Activated CD4-positive, alpha-beta T cell treated with anti-CD3 and anti-CD28 coated beads for 36 hours (primary cell): ENCODE measurements at regions not wholly inside any gene's neighbourhood (a gene's known extent, or its start where the extent isn't known, plus 50 kb on each side); places are given as distances from the start of the nearest gene placed in this dataset.

Source experiments
- ATAC-seq: fragments of 200-7000 bp; cut with Tn5 transposase; one replicate; pipeline ENCODE4 v1.10.0; 2021; ENCODE audit warnings: mild to moderate bottlenecking, moderate library complexity
- CTCF ChIA-PET: fragments of 350-600 bp; sonication (Branson Sonifier 250); formaldehyde crosslinking; loops from one replicate; lab custom pipeline; 2021; ENCODE audit warnings: antibody characterized with exemption; lab: Charles Lee
- POLR2A ChIA-PET: fragments of 350-600 bp; sonication (Branson Sonifier 250); formaldehyde crosslinking; loops from one replicate; lab custom pipeline; 2021; ENCODE audit warnings: antibody characterized with exemption, inconsistent platforms; lab: Charles Lee
- DNase-seq: peaks from one replicate; pipeline ENCODE4 v3.0.0-alpha.2; 2020
- H3K27ac Mint-ChIP-seq: one replicate; pipeline ENCODE4 v1.8.0; 2021; ENCODE audit warnings: mixed read lengths
- H3K27me3 Mint-ChIP-seq: one replicate; pipeline ENCODE4 v1.8.0; 2021; ENCODE audit warnings: mixed read lengths
- H3K36me3 Mint-ChIP-seq: one replicate; pipeline ENCODE4 v1.8.0; 2021; ENCODE audit warnings: low read depth, mixed read lengths
- H3K4me1 Mint-ChIP-seq: one replicate; pipeline ENCODE4 v1.8.0; 2021; ENCODE audit warnings: mixed read lengths
- H3K4me3 Mint-ChIP-seq: one replicate; pipeline ENCODE4 v1.8.0; 2021; ENCODE audit warnings: mild to moderate bottlenecking, moderate library complexity, mixed read lengths
- H3K9me3 Mint-ChIP-seq: one replicate; pipeline ENCODE4 v1.8.0; 2021; ENCODE audit warnings: low read depth, mixed read lengths
- intact Hi-C, 2 experiments: fragments of 100-400 bp; cut with DNase I in 1 of 2; cut with micrococcal nuclease in 1 of 2; formaldehyde crosslinking; loops; one replicate each; pipeline versions ENCODE4 v1.14.2 to v1.15.1; 2022 to 2024; cut with DNase I, micrococcal nuclease

GRCh38 chr11:119540370-119541125 lies 117.6 kb upstream of the THY1 start:
- POLR2A ChIA-PET, result no interaction called here
- Mint-ChIP-seq H3K4me3 (no peak overlapping the region), H3K27ac (no peak overlapping the region)

GRCh38 chr11:119539583-119539982 lies 116.6 kb upstream of the THY1 start:
- Mint-ChIP-seq H3K4me1 (no peaks in the 10 kb centered on the region), H3K4me3 (no peak overlapping the region), H3K27ac (no peak overlapping the region), H3K36me3 (no peaks in the 10 kb centered on the region), H3K9me3 (no peaks in the 10 kb centered on the region), H3K27me3 (peaks cover 7% of the 10 kb centered on the region)
- DNase-seq, result no peak
- no peak for ATAC-seq
- CTCF ChIA-PET, result no interaction called here
- POLR2A ChIA-PET, result no interaction called here
- intact Hi-C loops, result no loop called here

More at GRCh38 chr11:119540370-119541125, 117.6 kb upstream of the THY1 start:
- H3K36me3 Mint-ChIP-seq, result no peaks in the 10 kb centered on the region
- intact Hi-C loops, result no loop called here
- DNase-seq, result no peak
- CTCF ChIA-PET, result interaction anchor here (0.6 kb wide), 1 partner anchor 14 kb away, joined by 3 read pairs; no protein-coding TSS in a partner anchor
- no peaks in the 10 kb centered on the region for H3K4me1 Mint-ChIP-seq
- H3K9me3 Mint-ChIP-seq, result no peaks in the 10 kb centered on the region
- no peak for ATAC-seq
- H3K27me3 Mint-ChIP-seq, result peaks cover 5% of the 10 kb centered on the region

- DNase-seq, result no peak
- ChIA-PET POLR2A (no interaction called here), CTCF (interaction anchor here (0.7 kb wide), 1 partner anchor 191 kb away, joined by 4 read pairs; no protein-coding TSS in a partner anchor)
- Mint-ChIP-seq H3K4me1 (no peaks in the 10 kb centered on the region), H3K4me3 (no peak overlapping the region), H3K27me3 (peaks cover 11% of the 10 kb centered on the region), H3K27ac (no peak overlapping the region), H3K9me3 (no peaks in the 10 kb centered on the region), H3K36me3 (no peaks in the 10 kb centered on the region)
- intact Hi-C loops, result no loop called here
- no peak for ATAC-seq
Measured at GRCh38 chr11:119538753-119539152, 115.8 kb upstream of the THY1 start.

- no peaks in the 10 kb centered on the region for H3K4me1 Mint-ChIP-seq
- no peak for ATAC-seq
Measured at GRCh38 chr11:119537306-119538253, 114.6 kb upstream of the THY1 start.

GRCh38 chr11:119536801-119537200 lies 113.8 kb upstream of the THY1 start:
- ChIA-PET POLR2A (no interaction called here), CTCF (interaction anchor here (0.7 kb wide), 1 partner anchor 510 kb away, joined by 3 read pairs; no protein-coding TSS in a partner anchor)
- no peak for ATAC-seq

More at GRCh38 chr11:119537306-119538253, 114.6 kb upstream of the THY1 start:
- intact Hi-C loops, result no loop called here
- Mint-ChIP-seq H3K4me3 (no peak overlapping the region), H3K27me3 (peaks cover 16% of the 10 kb centered on the region), H3K27ac (no peak overlapping the region), H3K36me3 (no peaks in the 10 kb centered on the region), H3K9me3 (no peaks in the 10 kb centered on the region)
- ChIA-PET CTCF (interaction anchor here (0.7 to 0.8 kb wide), 2 partner anchors 9 to 1526 kb away, joined by 3 read pairs; no protein-coding TSS in a partner anchor), POLR2A (no interaction called here)
- no peak for DNase-seq

GRCh38 chr11:119533921-119534736 lies 111.2 kb upstream of the THY1 start:
- CTCF ChIA-PET, result interaction anchor here (0.6 to 2.0 kb wide), 9 partner anchors 9 to 574 kb away, joined by 3 to 11 read pairs (median 3); no protein-coding TSS in a partner anchor
- DNase-seq (peak; percentile 79), ATAC-seq (peak; percentile 86)
- no peaks in the 10 kb centered on the region for H3K9me3 Mint-ChIP-seq
- H3K36me3 Mint-ChIP-seq, result no peaks in the 10 kb centered on the region
- H3K4me1 Mint-ChIP-seq, result no peaks in the 10 kb centered on the region
- POLR2A ChIA-PET, result no interaction called here
- H3K4me3 Mint-ChIP-seq, result no peak overlapping the region
- H3K27ac Mint-ChIP-seq, result no peak overlapping the region
- intact Hi-C loops, result loop anchor here (1.0 kb wide), 1 partner anchor 53 kb away; no protein-coding TSS in a partner anchor
- peaks cover 16% of the 10 kb centered on the region for H3K27me3 Mint-ChIP-seq

More at GRCh38 chr11:119536801-119537200, 113.8 kb upstream of the THY1 start:
- intact Hi-C loops, result no loop called here
- no peak for DNase-seq
- H3K36me3 Mint-ChIP-seq, result no peaks in the 10 kb centered on the region
- no peaks in the 10 kb centered on the region for H3K4me1 Mint-ChIP-seq
- H3K27me3 Mint-ChIP-seq, result peaks cover 16% of the 10 kb centered on the region
- no peaks in the 10 kb centered on the region for H3K9me3 Mint-ChIP-seq
- no peak overlapping the region for H3K4me3 Mint-ChIP-seq
- no peak overlapping the region for H3K27ac Mint-ChIP-seq

GRCh38 chr11:119533462-119533861 lies 110.5 kb upstream of the THY1 start:
- DNase-seq (no peak), ATAC-seq (no peak)
- ChIA-PET CTCF (interaction anchor here (0.9 to 2.0 kb wide), 5 partner anchors 8 to 575 kb away, joined by 3 to 11 read pairs (median 5); no protein-coding TSS in a partner anchor), POLR2A (no interaction called here)
- Mint-ChIP-seq H3K4me1 (no peaks in the 10 kb centered on the region), H3K9me3 (no peaks in the 10 kb centered on the region), H3K36me3 (no peaks in the 10 kb centered on the region), H3K27ac (no peak overlapping the region), H3K27me3 (peaks cover 16% of the 10 kb centered on the region), H3K4me3 (no peak overlapping the region)
- intact Hi-C loops, result no loop called here

GRCh38 chr11:119532551-119532950 lies 109.6 kb upstream of the THY1 start:
- no peaks in the 10 kb centered on the region for H3K36me3 Mint-ChIP-seq
- H3K27me3 Mint-ChIP-seq, result peaks cover 16% of the 10 kb centered on the region
- ChIA-PET CTCF (interaction anchor here (0.6 to 1.7 kb wide), 3 partner anchors 19 to 198 kb away, joined by 3 to 8 read pairs (median 3); partner anchors contain the start of gene RNF26), POLR2A (no interaction called here)
- no peak overlapping the region for H3K4me3 Mint-ChIP-seq
- intact Hi-C loops, result no loop called here
- ATAC-seq (no peak), DNase-seq (no peak)
- H3K27ac Mint-ChIP-seq, result no peak overlapping the region
- no peaks in the 10 kb centered on the region for H3K9me3 Mint-ChIP-seq
- H3K4me1 Mint-ChIP-seq, result no peaks in the 10 kb centered on the region

GRCh38 chr11:119531623-119532022 lies 108.7 kb upstream of the THY1 start:
- intact Hi-C loops, result no loop called here
- ATAC-seq, result no peak
- ChIA-PET POLR2A (no interaction called here), CTCF (interaction anchor here (1.0 to 1.7 kb wide), 2 partner anchors 18 to 51 kb away, joined by 3 to 8 read pairs; no protein-coding TSS in a partner anchor)
- H3K9me3 Mint-ChIP-seq, result no peaks in the 10 kb centered on the region
- no peak for DNase-seq
- no peak overlapping the region for H3K27ac Mint-ChIP-seq
- no peaks in the 10 kb centered on the region for H3K4me1 Mint-ChIP-seq
- no peak overlapping the region for H3K4me3 Mint-ChIP-seq
- H3K27me3 Mint-ChIP-seq, result peaks cover 16% of the 10 kb centered on the region
- no peaks in the 10 kb centered on the region for H3K36me3 Mint-ChIP-seq

- H3K4me3 Mint-ChIP-seq, result no peak overlapping the region
- POLR2A ChIA-PET, result no interaction called here
- H3K27me3 Mint-ChIP-seq, result peaks cover 12% of the 10 kb centered on the region
- no peaks in the 10 kb centered on the region for H3K36me3 Mint-ChIP-seq
- CTCF ChIA-PET, result interaction anchor here (1.7 kb wide), 1 partner anchor 51 kb away, joined by 8 read pairs; no protein-coding TSS in a partner anchor
- H3K4me1 Mint-ChIP-seq, result no peaks in the 10 kb centered on the region
- intact Hi-C loops, result no loop called here
- ATAC-seq (no peak), DNase-seq (no peak)
- H3K9me3 Mint-ChIP-seq, result no peaks in the 10 kb centered on the region
- no peak overlapping the region for H3K27ac Mint-ChIP-seq
Measured at GRCh38 chr11:119531056-119531455, 108.1 kb upstream of the THY1 start.
